Adrenal gland (tissue), 9 donors: ENCODE measurements at regions not wholly inside any gene's neighbourhood (a gene's known extent, or its start where the extent isn't known, plus 50 kb on each side); places are given as distances from the start of the nearest gene placed in this dataset.

Experiments used
- DNase-seq, 7 donors: peaks; one replicate each; pipeline ENCODE4 v3.0.0-alpha.2; 2019 to 2020
- H3K27ac ChIP-seq, 5 donors: fragments of 200-600 bp; sonication (generic) in 4 of 5; 1 replicate in 3 of 5; 2 replicates in 2 of 5; pipeline versions ENCODE4 v1.5.1 to v1.8.0; 2016 to 2020; ENCODE audit warnings: mild to moderate bottlenecking in 1 of 5
- H3K27me3 ChIP-seq: fragments of 200-600 bp; 2 replicates; pipeline ENCODE4 v1.8.0; 2021
- H3K36me3 ChIP-seq, 2 donors: fragments of 200-600 bp; replicated peaks in 1 of 2; 1 replicate in 1 of 2; 2 replicates in 1 of 2; pipeline versions ENCODE4 v1.5.1 to v1.8.0; 2018 to 2022
- H3K4me1 ChIP-seq, 2 donors: fragments of 200-600 bp; replicated peaks in 1 of 2; 1 replicate in 1 of 2; 2 replicates in 1 of 2; pipeline versions ENCODE4 v1.5.1 to v1.8.0; 2018 to 2021
- H3K4me3 ChIP-seq, 4 donors: fragments of 200-600 bp; sonication (generic) in 3 of 4; one replicate each; pipeline ENCODE4 v1.5.1; 2016 to 2018
- H3K9me3 ChIP-seq, 3 donors: fragments of 200-600 bp; sonication (generic) in 1 of 3; replicated peaks in 1 of 3; 1 replicate in 2 of 3; 2 replicates in 1 of 3; pipeline versions ENCODE4 v1.5.1 to v1.8.0; 2016 to 2021
- POLR2A ChIP-seq, 2 donors: fragments of 450-650 bp; IDR thresholded peaks; one replicate each; pipeline ENCODE4 v1.6.1; 2017; ENCODE audit warnings: antibody characterized with exemption in 2 of 2, mild to moderate bottlenecking in 2 of 2, moderate library complexity in 1 of 2
- WGBS, 4 donors: extraction: QIAGEN DNeasy Blood & Tissue Kit in 2 of 4; methylation state at CpG; one replicate each; pipeline versions ENCODE4 v1.1.5 to v1.1.7; 2013 to 2017; 5-methylcytosine and 5-hydroxymethylcytosine counted together
- intact Hi-C, 2 donors: fragments of 100-400 bp; cut with DNase I; formaldehyde crosslinking; loops; one replicate each; pipeline versions ENCODE4 v1.14.1 to v1.15.0; 2022 to 2023
- TF ChIP-seq, protein P1 (sequence below), 6 experiments: fragments of 450-650 bp in 4 of 6; fragments of 200-600 bp in 2 of 6; sonication (generic) in 1 of 6; IDR thresholded peaks; 1 replicate in 5 of 6; 2 replicates in 1 of 6; pipeline versions ENCODE4 v1.5.1 to v1.8.0; 2016 to 2021; ENCODE audit warnings: antibody characterized with exemption in 6 of 6, mild to moderate bottlenecking in 2 of 6, moderate library complexity in 1 of 6
- donor health status: healthy with polysubstance abuse.
- donor health status: Bipolar disorder and iron deficiency.
- donor health status: DM: yes; HTN: yes; CAD: no.
- donor health status: DM: no; HTN: no; CAD: no.
- donor health status: DM: no; HTN: no; CAD: no.

- intact Hi-C loops: no loop called here
- 47 to 81% (median 73%) methylated on average over 2 of the region's 2 CpGs for WGBS, 4 donors
- TF ChIP-seq POLR2A (IDR thresholded peaks at IDR 0.05): no peak
- TF ChIP-seq, protein P1, sequence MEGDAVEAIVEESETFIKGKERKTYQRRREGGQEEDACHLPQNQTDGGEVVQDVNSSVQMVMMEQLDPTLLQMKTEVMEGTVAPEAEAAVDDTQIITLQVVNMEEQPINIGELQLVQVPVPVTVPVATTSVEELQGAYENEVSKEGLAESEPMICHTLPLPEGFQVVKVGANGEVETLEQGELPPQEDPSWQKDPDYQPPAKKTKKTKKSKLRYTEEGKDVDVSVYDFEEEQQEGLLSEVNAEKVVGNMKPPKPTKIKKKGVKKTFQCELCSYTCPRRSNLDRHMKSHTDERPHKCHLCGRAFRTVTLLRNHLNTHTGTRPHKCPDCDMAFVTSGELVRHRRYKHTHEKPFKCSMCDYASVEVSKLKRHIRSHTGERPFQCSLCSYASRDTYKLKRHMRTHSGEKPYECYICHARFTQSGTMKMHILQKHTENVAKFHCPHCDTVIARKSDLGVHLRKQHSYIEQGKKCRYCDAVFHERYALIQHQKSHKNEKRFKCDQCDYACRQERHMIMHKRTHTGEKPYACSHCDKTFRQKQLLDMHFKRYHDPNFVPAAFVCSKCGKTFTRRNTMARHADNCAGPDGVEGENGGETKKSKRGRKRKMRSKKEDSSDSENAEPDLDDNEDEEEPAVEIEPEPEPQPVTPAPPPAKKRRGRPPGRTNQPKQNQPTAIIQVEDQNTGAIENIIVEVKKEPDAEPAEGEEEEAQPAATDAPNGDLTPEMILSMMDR (IDR thresholded peaks at IDR 0.05): no peak
- no peak overlapping the region for H3K4me3 ChIP-seq
- no peak for DNase-seq
- peaks cover 0 to 3% of the 10 kb centered on the region in 2 donors for H3K4me1 ChIP-seq
- H3K36me3 ChIP-seq: no peaks in the 10 kb centered on the region
- H3K27ac ChIP-seq: no peak overlapping the region
- no peaks in the 10 kb centered on the region for H3K27me3 ChIP-seq
- no peaks in the 10 kb centered on the region for H3K9me3 ChIP-seq
Measured at GRCh38 chr1:108071601-108072000, 106.6 kb upstream of the VAV3 start.

DNA sequence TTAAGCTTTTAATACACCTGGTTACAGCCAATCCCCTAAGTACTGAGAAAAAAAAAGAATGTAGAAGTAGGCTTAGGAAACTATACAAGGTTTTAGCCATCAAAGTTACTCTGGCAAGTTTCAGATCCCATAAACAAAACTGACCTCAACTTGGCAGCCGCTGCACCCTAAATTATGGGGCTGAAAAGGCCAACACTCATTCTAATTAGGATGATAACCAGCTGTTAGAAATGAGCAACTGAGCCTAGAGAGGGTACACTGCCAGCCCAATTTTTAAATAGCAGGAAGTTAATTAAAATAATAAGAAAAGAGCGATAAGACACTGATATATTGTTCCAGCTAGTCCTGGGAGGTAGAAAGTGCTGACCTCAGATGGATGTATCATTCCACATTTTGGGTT, 105.7 kb upstream of the VAV3 start:
- 64 to 76% (median 71%) methylated on average over 2 of the region's 2 CpGs for WGBS, 4 donors
- DNase-seq: no peak
- no peaks in the 10 kb centered on the region for H3K36me3 ChIP-seq
- TF ChIP-seq POLR2A (IDR thresholded peaks at IDR 0.05): no peak
- TF ChIP-seq, protein P1 (IDR thresholded peaks at IDR 0.05): no peak
- no peak overlapping the region for H3K4me3 ChIP-seq
- intact Hi-C loops: no loop called here
- H3K4me1 ChIP-seq: peaks cover 0 to 3% of the 10 kb centered on the region in 2 donors
- no peaks in the 10 kb centered on the region for H3K9me3 ChIP-seq
- H3K27me3 ChIP-seq: no peaks in the 10 kb centered on the region
- H3K27ac ChIP-seq: no peak overlapping the region

- intact Hi-C loops: no loop called here
- Histone ChIP-seq H3K27me3 (no peaks in the 10 kb centered on the region), H3K4me1 (peaks cover 0 to 3% of the 10 kb centered on the region in 2 donors), H3K4me3 (no peak overlapping the region), H3K27ac (no peak overlapping the region), H3K9me3 (no peaks in the 10 kb centered on the region), H3K36me3 (no peaks in the 10 kb centered on the region)
- WGBS, 4 donors: 57 to 66% (median 61%) methylated on average over 2 of the region's 2 CpGs
- DNase-seq: no peak
- TF ChIP-seq, protein P1 (IDR thresholded peaks at IDR 0.05): no peak
- no peak for TF ChIP-seq POLR2A (IDR thresholded peaks at IDR 0.05)
Measured at GRCh38 chr1:108067884-108068540, 103.0 kb upstream of the VAV3 start.

GRCh38 chr1:108066808-108067207, 101.8 kb upstream of the VAV3 start:
- intact Hi-C loops: no loop called here
- no peaks in the 10 kb centered on the region for H3K27me3 ChIP-seq
- H3K27ac ChIP-seq: no peak overlapping the region
- no peaks in the 10 kb centered on the region for H3K36me3 ChIP-seq
- TF ChIP-seq, protein P1 (IDR thresholded peaks at IDR 0.05): no peak
- no peak for TF ChIP-seq POLR2A (IDR thresholded peaks at IDR 0.05)
- 30 to 76% (median 73%) methylated on average over 1 of the region's 1 CpG for WGBS, 4 donors
- DNase-seq: no peak
- no peak overlapping the region for H3K4me3 ChIP-seq
- H3K9me3 ChIP-seq: no peaks in the 10 kb centered on the region
- H3K4me1 ChIP-seq: peaks cover 0 to 3% of the 10 kb centered on the region in 2 donors
